ENCODE measurements at regions not wholly inside any gene's neighbourhood (a gene's known extent, or its start where the extent isn't known, plus 50 kb on each side); places are given as distances from the start of the nearest gene placed in this dataset.

DNA sequence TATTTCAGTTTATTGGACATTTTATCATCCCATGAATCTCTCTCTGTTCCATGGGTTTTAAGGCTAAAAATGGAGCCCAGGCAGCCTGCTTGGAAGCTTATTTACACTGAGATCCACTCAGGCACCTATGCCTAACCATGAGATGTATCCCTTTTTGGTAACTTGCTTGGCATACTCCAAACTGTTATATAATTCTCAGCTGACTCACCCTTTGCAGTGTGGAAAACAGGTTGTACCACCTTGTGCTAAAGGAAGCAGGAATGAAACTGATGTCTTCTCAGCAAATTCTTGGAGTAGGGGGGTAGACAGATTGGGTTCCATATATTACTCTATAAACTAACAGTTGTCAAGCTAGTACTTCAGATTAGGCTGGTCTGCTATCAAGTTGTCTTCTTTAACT lies 483.6 kb downstream of the KLF5 start:
- ATAC-seq = no peak
- TF ChIP-seq ARNTL (CRISPR knock-in tag; IDR thresholded peaks at IDR 0.05; ENCODE audit: borderline replicate concordance, low read depth) (no peak), RARB (CRISPR knock-in tag; IDR thresholded peaks at IDR 0.05) (no peak), ZFP30 (CRISPR knock-in tag; IDR thresholded peaks at IDR 0.05) (no peak), CSRNP3 (CRISPR knock-in tag; IDR thresholded peaks at IDR 0.05) (no peak), CSDC2 (CRISPR knock-in tag; IDR thresholded peaks at IDR 0.05) (no peak)
- TF ChIP-seq, protein P1, sequence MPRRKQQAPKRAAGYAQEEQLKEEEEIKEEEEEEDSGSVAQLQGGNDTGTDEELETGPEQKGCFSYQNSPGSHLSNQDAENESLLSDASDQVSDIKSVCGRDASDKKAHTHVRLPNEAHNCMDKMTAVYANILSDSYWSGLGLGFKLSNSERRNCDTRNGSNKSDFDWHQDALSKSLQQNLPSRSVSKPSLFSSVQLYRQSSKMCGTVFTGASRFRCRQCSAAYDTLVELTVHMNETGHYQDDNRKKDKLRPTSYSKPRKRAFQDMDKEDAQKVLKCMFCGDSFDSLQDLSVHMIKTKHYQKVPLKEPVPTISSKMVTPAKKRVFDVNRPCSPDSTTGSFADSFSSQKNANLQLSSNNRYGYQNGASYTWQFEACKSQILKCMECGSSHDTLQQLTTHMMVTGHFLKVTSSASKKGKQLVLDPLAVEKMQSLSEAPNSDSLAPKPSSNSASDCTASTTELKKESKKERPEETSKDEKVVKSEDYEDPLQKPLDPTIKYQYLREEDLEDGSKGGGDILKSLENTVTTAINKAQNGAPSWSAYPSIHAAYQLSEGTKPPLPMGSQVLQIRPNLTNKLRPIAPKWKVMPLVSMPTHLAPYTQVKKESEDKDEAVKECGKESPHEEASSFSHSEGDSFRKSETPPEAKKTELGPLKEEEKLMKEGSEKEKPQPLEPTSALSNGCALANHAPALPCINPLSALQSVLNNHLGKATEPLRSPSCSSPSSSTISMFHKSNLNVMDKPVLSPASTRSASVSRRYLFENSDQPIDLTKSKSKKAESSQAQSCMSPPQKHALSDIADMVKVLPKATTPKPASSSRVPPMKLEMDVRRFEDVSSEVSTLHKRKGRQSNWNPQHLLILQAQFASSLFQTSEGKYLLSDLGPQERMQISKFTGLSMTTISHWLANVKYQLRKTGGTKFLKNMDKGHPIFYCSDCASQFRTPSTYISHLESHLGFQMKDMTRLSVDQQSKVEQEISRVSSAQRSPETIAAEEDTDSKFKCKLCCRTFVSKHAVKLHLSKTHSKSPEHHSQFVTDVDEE (CRISPR knock-in tag; IDR thresholded peaks at IDR 0.05) = no peak

DNA sequence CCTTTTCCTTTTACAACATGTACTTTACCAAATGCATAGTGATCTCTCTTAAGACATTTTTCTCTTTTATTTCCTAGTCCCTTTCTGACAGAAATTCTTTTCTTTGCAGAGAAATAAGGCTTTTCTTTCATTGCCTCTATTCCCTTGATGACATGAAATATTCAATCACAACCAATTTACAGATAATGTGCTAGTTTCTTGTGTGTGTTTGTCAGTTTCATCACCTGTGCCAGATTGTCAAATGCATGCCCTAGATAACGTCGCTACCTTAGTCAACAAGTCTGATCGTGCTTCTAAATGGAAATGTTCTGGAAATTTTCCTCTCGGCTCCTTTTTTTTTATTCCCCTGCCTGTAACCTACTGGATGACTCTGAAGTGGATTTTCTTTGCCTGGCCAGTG lies 478.1 kb downstream of the KLF5 start:
- no peak for ATAC-seq
- TF ChIP-seq ZFP30 (CRISPR knock-in tag; IDR thresholded peaks at IDR 0.05) = no peak

- TF ChIP-seq POU6F1 (CRISPR knock-in tag; IDR thresholded peaks at IDR 0.05; ENCODE audit: borderline replicate concordance, low read depth) = no peak
- no peak for TF ChIP-seq TCF4 (CRISPR knock-in tag; IDR thresholded peaks at IDR 0.05; ENCODE audit: borderline replicate concordance)
- TF ChIP-seq GLIS3 (CRISPR knock-in tag; IDR thresholded peaks at IDR 0.05) = no peak
- no peak for TF ChIP-seq OSR1 (CRISPR knock-in tag; IDR thresholded peaks at IDR 0.05)
- TF ChIP-seq ZFP3 (CRISPR knock-in tag; IDR thresholded peaks at IDR 0.05) = no peak
- TF ChIP-seq ZNF70 (CRISPR knock-in tag; IDR thresholded peaks at IDR 0.05) = no peak
- TF ChIP-seq PPARA (CRISPR knock-in tag; IDR thresholded peaks at IDR 0.05; ENCODE audit: borderline replicate concordance) = no peak
- no peak for TF ChIP-seq ARNTL (CRISPR knock-in tag; IDR thresholded peaks at IDR 0.05; ENCODE audit: borderline replicate concordance, low read depth)
- TF ChIP-seq SNAI2 (CRISPR knock-in tag; IDR thresholded peaks at IDR 0.05) = no peak
- TF ChIP-seq ISL1 (CRISPR knock-in tag; IDR thresholded peaks at IDR 0.05) = no peak
- ATAC-seq = no peak
These were observed 476.5 kb downstream of the KLF5 start for GRCh38 chr13:73535341-73535740.

GRCh38 chr13:73532987-73533510 lies 474.2 kb downstream of the KLF5 start:
- TF ChIP-seq BACH2 (CRISPR knock-in tag; IDR thresholded peaks at IDR 0.05; ENCODE audit: borderline replicate concordance) = no peak
- no peak for TF ChIP-seq ZNF70 (CRISPR knock-in tag; IDR thresholded peaks at IDR 0.05)
- no peak for TF ChIP-seq ZC3H10 (CRISPR knock-in tag; IDR thresholded peaks at IDR 0.05)
- TF ChIP-seq ISL1 (CRISPR knock-in tag; IDR thresholded peaks at IDR 0.05) = no peak
- TF ChIP-seq CSRNP3 (CRISPR knock-in tag; IDR thresholded peaks at IDR 0.05) = no peak
- TF ChIP-seq, protein P1 (CRISPR knock-in tag; IDR thresholded peaks at IDR 0.05) = no peak
- TF ChIP-seq GLIS3 (CRISPR knock-in tag; IDR thresholded peaks at IDR 0.05) = no peak
- TF ChIP-seq ARNTL (CRISPR knock-in tag; IDR thresholded peaks at IDR 0.05; ENCODE audit: borderline replicate concordance, low read depth) = no peak
- TF ChIP-seq, protein P2, sequence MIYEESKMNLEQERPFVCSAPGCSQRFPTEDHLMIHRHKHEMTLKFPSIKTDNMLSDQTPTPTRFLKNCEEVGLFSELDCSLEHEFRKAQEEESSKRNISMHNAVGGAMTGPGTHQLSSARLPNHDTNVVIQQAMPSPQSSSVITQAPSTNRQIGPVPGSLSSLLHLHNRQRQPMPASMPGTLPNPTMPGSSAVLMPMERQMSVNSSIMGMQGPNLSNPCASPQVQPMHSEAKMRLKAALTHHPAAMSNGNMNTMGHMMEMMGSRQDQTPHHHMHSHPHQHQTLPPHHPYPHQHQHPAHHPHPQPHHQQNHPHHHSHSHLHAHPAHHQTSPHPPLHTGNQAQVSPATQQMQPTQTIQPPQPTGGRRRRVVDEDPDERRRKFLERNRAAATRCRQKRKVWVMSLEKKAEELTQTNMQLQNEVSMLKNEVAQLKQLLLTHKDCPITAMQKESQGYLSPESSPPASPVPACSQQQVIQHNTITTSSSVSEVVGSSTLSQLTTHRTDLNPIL (CRISPR knock-in tag; IDR thresholded peaks at IDR 0.05; ENCODE audit: low read depth) = no peak
- TF ChIP-seq TCF4 (CRISPR knock-in tag; IDR thresholded peaks at IDR 0.05; ENCODE audit: borderline replicate concordance) = no peak
- no peak for ATAC-seq
